Right lobe of liver (tissue), 6 donors: ENCODE measurements at regions not wholly inside any gene's neighbourhood (a gene's known extent, or its start where the extent isn't known, plus 50 kb on each side); places are given as distances from the start of the nearest gene placed in this dataset.
"Not testable (repeated sequence)": the region's sequence is repeated elsewhere in the genome, so short reads cannot be mapped to it uniquely, and the experiment has no call there.

Source experiments
- ATAC-seq, 4 donors: fragments of 200-7000 bp; cut with Tn5 transposase; one replicate each; pipeline ENCODE4 v1.9.1; 2020; ENCODE audit warnings: mild to moderate bottlenecking in 4 of 4, moderate library complexity in 4 of 4
- DNase-seq, 3 donors: peaks; one replicate each; pipeline ENCODE4 v3.0.0-alpha.2; 2020
- H3K27ac ChIP-seq, 3 donors: fragments of 200-600 bp; one replicate each; pipeline ENCODE4 v1.8.0; 2022
- H3K27me3 ChIP-seq, 2 donors: fragments of 200-600 bp; one replicate each; pipeline ENCODE4 v1.8.0; 2022
- H3K36me3 ChIP-seq, 4 donors: fragments of 200-600 bp; sonication (generic) in 1 of 4; one replicate each; pipeline versions ENCODE4 v1.5.1 to v1.8.0; 2017 to 2022; ENCODE audit warnings: control low read depth in 1 of 4
- H3K4me1 ChIP-seq, 4 donors: fragments of 200-600 bp; sonication (generic) in 1 of 4; one replicate each; pipeline versions ENCODE4 v1.5.1 to v1.8.0; 2017 to 2022; ENCODE audit warnings: control low read depth in 1 of 4
- H3K4me3 ChIP-seq, 3 donors: fragments of 200-600 bp; one replicate each; pipeline ENCODE4 v1.8.0; 2022
- H3K9me3 ChIP-seq, 4 donors: fragments of 200-600 bp; sonication (generic) in 1 of 4; one replicate each; pipeline versions ENCODE4 v1.5.1 to v1.8.0; 2017 to 2022; ENCODE audit warnings: control low read depth in 1 of 4
- POLR2A ChIP-seq: fragments of 450-650 bp; IDR thresholded peaks from one replicate; pipeline ENCODE4 v1.6.1; 2017; ENCODE audit warnings: antibody characterized with exemption, mild to moderate bottlenecking
- WGBS: methylation state at CpG from one replicate; pipeline ENCODE4 v1.1.6; 2018; ENCODE audit warnings: low coverage, low lambda C conversion rate; ENCODE audit not compliant: insufficient coverage; ENCODE audit errors: missing lambda C conversion rate; 5-methylcytosine and 5-hydroxymethylcytosine counted together
- intact Hi-C, 2 donors: fragments of 100-400 bp; cut with DNase I; formaldehyde crosslinking; loops; one replicate each; pipeline versions ENCODE4 v1.11.2 to v1.14.1; 2022
- TF ChIP-seq, protein P1 (sequence below), 4 donors: fragments of 200-600 bp in 3 of 4; fragments of 450-650 bp in 1 of 4; IDR thresholded peaks; one replicate each; pipeline versions ENCODE4 v1.5.1 to v1.8.0; 2016 to 2022; ENCODE audit warnings: antibody characterized with exemption in 4 of 4, mild to moderate bottlenecking in 2 of 4
- donor health status: DM: no; HTN: yes; CAD: no.
- donor health status: DM: no; HTN: no; CAD: no.
- donor health status: DM: no; HTN: no; CAD: no.
- donor health status: DM: no; HTN: yes; CAD: no.
- donor health status: DM: no; HTN: yes; CAD: no.

DNA sequence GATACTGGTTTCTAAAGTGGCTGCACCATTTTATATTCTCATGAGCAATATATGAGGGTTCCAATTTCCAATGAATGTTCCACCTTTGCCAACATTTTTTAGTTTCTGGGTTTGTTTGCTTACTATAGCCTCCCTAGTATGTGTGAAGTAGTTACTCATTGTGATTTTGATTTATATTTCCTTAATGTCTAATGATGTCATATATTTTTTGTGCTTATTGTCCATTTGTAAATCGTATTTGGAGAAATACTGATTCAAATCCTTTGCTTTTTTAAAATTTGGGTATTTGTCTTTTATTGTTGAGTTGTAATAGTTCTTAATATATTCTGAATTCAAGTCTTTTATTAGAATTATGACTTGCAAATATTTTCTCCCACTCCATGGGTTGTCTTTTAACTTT, 161.0 kb upstream of the C11orf58 start:
- H3K36me3 ChIP-seq: no peaks in the 10 kb centered on the region
- H3K9me3 ChIP-seq: no peaks in the 10 kb centered on the region
- TF ChIP-seq, protein P1, sequence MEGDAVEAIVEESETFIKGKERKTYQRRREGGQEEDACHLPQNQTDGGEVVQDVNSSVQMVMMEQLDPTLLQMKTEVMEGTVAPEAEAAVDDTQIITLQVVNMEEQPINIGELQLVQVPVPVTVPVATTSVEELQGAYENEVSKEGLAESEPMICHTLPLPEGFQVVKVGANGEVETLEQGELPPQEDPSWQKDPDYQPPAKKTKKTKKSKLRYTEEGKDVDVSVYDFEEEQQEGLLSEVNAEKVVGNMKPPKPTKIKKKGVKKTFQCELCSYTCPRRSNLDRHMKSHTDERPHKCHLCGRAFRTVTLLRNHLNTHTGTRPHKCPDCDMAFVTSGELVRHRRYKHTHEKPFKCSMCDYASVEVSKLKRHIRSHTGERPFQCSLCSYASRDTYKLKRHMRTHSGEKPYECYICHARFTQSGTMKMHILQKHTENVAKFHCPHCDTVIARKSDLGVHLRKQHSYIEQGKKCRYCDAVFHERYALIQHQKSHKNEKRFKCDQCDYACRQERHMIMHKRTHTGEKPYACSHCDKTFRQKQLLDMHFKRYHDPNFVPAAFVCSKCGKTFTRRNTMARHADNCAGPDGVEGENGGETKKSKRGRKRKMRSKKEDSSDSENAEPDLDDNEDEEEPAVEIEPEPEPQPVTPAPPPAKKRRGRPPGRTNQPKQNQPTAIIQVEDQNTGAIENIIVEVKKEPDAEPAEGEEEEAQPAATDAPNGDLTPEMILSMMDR (IDR thresholded peaks at IDR 0.05): no peak
- no peak for TF ChIP-seq POLR2A
- WGBS: 42% methylated on average over 1 of the region's 1 CpG
- no peaks in the 10 kb centered on the region for H3K27me3 ChIP-seq
- no peaks in the 10 kb centered on the region for H3K4me1 ChIP-seq
- ATAC-seq: no peak
- intact Hi-C loops: no loop called here
- H3K27ac ChIP-seq: no peak overlapping the region
- no peak overlapping the region for H3K4me3 ChIP-seq
- DNase-seq: no peak

DNA sequence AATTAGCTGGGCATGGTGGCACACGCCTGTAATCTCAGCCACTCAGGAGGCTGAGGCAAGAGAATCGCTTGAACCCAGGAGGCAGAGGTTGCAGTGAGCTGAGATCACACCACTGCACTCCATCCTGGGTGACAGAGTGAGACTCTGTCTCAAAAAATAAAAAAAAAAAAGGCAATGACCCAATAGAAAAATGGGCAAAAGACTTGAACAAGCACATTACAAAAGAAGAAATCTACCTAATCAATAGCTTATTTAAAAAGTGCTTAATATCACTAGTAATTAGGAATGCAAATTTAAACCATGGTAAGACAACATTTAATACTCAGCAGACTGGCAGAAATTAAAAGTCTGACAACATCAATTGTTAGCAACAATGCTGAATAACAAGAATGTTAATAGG, 163.6 kb upstream of the C11orf58 start:
- H3K4me3 ChIP-seq, H3K27ac ChIP-seq, DNase-seq, H3K4me1 ChIP-seq, intact Hi-C loops, ATAC-seq, H3K27me3 ChIP-seq, H3K36me3 ChIP-seq, H3K9me3 ChIP-seq: not testable (repeated sequence)
- 79% methylated on average over 2 of the region's 2 CpGs for WGBS

DNA sequence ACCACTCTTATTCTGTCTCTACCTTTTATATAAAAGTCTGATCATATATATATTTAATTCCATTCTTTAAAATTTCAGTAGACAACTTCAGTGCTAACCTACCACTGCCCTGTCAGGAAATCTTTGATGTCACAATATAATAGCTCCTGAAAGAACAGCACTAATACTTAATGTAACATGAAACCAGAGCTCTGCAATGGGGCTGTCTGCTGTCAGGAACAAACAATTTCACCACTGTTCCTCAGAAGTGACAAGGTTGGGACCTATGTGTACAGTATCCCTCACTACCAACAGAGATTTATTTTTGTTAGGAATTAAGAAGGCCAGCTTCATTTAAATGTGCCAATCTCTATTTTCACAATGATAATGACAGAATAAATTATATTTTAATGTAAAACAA, 165.5 kb upstream of the C11orf58 start:
- no peak for ATAC-seq
- no peak for TF ChIP-seq POLR2A
- TF ChIP-seq, protein P1 (IDR thresholded peaks at IDR 0.05): no peak
- no peak for DNase-seq
- H3K4me3 ChIP-seq: no peak overlapping the region
- no peak overlapping the region for H3K27ac ChIP-seq
- H3K27me3 ChIP-seq: no peaks in the 10 kb centered on the region
- H3K36me3 ChIP-seq: no peaks in the 10 kb centered on the region
- H3K9me3 ChIP-seq: no peaks in the 10 kb centered on the region
- intact Hi-C loops: no loop called here
- H3K4me1 ChIP-seq: no peaks in the 10 kb centered on the region

DNA sequence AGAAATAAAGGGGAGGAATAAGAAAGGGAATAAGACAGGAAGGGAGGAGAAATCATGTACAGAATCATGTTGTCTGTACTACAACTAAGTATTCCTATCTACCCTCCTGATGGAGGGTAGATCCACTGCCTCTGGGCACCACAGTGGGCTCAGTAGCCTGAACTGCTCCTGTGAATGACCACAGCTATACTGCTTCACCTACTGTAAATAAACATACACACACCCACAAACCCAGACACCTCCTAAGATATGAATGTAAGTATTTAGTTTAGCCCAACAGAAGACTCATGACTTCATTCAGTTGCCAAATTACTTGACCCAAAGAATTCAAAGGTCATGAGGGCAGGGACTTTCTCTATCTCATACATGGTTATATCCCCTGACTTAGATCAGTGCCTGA, 177.3 kb upstream of the C11orf58 start:
- H3K4me3 ChIP-seq: no peak overlapping the region
- no peak overlapping the region for H3K27ac ChIP-seq
- DNase-seq (no peak), ATAC-seq (no peak)
- TF ChIP-seq POLR2A: no peak
- TF ChIP-seq, protein P1 (IDR thresholded peaks at IDR 0.05): no peak
- H3K9me3 ChIP-seq: no peaks in the 10 kb centered on the region
- no peaks in the 10 kb centered on the region for H3K4me1 ChIP-seq
- H3K36me3 ChIP-seq: no peaks in the 10 kb centered on the region
- intact Hi-C loops: no loop called here
- H3K27me3 ChIP-seq: no peaks in the 10 kb centered on the region

DNA sequence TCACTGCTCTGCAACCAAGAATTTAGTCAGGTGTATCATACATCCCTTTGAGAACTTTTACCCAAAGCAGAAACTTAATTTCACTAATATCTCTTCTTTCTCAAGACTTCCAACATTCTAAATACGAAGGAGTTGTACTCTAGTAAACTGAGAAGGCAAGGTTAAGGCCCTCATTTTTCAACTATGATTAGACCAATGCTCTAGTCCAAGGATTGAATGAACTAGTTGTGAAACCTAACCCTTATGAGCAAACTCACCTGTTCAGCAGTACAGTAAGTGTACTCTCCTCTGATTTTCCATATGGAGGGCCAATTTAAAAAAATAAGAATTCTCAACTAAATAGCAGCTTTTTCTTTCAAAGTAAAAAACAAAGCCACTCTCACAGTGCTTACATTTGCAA, 180.0 kb upstream of the C11orf58 start:
- no peaks in the 10 kb centered on the region for H3K9me3 ChIP-seq
- DNase-seq (no peak), ATAC-seq (no peak)
- H3K27me3 ChIP-seq: no peaks in the 10 kb centered on the region
- 60% methylated on average over 1 of the region's 1 CpG for WGBS
- intact Hi-C loops: no loop called here
- no peaks in the 10 kb centered on the region for H3K36me3 ChIP-seq
- no peak overlapping the region for H3K27ac ChIP-seq
- H3K4me1 ChIP-seq: no peaks in the 10 kb centered on the region
- TF ChIP-seq, protein P1 (IDR thresholded peaks at IDR 0.05): no peak
- no peak for TF ChIP-seq POLR2A
- H3K4me3 ChIP-seq: no peak overlapping the region
